HepG2 (cell line): ENCODE measurements at regions not wholly inside any gene's neighbourhood (a gene's known extent, or its start where the extent isn't known, plus 50 kb on each side); places are given as distances from the start of the nearest gene placed in this dataset.

Experiments used
- BCL6 ChIP-seq: IDR thresholded peaks from 2 replicates; pipeline ENCODE4 v1.6.1; 2016; ENCODE audit warnings: missing genetic modification reagents, missing compliant biosample characterization
- FOXO4 ChIP-seq: sonication (generic); formaldehyde crosslinking; conservative IDR thresholded peaks from 2 replicates; pipeline ENCODE4 v1.8.1; 2023; ENCODE audit warnings: missing genetic modification reagents
- HNRNPL ChIP-seq: fragments of 200-400 bp; formaldehyde crosslinking; IDR thresholded peaks from 2 replicates; pipeline ENCODE4 v1.6.1; 2017; ENCODE audit warnings: mild to moderate bottlenecking, low read depth, low read length
- SIN3A ChIP-seq: IDR thresholded peaks from 2 replicates; pipeline ENCODE4 v1.6.1; 2011; ENCODE audit warnings: low read depth, mild to moderate bottlenecking, control low read depth, low read length, borderline replicate concordance
- ZBTB10 ChIP-seq: sonication (generic); formaldehyde crosslinking; IDR thresholded peaks from 2 replicates; pipeline ENCODE4 v1.4.0; 2020; ENCODE audit warnings: missing genetic modification reagents, borderline replicate concordance
- TF ChIP-seq, protein P1 (sequence below): sonication (generic); formaldehyde crosslinking; IDR thresholded peaks from 2 replicates; pipeline ENCODE4 v1.5.0; 2020; ENCODE audit warnings: mild to moderate bottlenecking, missing genetic modification reagents, moderate library complexity
- TF ChIP-seq, protein P2 (sequence below): sonication (generic); formaldehyde crosslinking; IDR thresholded peaks from 2 replicates; pipeline ENCODE4 v1.9.0; 2021; ENCODE audit warnings: missing genetic modification reagents, borderline replicate concordance

GRCh38 chr7:94265456-94265855 is 129.2 kb upstream of the COL1A2 start:
- TF ChIP-seq, protein P1, sequence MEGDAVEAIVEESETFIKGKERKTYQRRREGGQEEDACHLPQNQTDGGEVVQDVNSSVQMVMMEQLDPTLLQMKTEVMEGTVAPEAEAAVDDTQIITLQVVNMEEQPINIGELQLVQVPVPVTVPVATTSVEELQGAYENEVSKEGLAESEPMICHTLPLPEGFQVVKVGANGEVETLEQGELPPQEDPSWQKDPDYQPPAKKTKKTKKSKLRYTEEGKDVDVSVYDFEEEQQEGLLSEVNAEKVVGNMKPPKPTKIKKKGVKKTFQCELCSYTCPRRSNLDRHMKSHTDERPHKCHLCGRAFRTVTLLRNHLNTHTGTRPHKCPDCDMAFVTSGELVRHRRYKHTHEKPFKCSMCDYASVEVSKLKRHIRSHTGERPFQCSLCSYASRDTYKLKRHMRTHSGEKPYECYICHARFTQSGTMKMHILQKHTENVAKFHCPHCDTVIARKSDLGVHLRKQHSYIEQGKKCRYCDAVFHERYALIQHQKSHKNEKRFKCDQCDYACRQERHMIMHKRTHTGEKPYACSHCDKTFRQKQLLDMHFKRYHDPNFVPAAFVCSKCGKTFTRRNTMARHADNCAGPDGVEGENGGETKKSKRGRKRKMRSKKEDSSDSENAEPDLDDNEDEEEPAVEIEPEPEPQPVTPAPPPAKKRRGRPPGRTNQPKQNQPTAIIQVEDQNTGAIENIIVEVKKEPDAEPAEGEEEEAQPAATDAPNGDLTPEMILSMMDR (CRISPR knock-in tag) = no peak
- no peak for TF ChIP-seq FOXO4
- TF ChIP-seq, protein P2, sequence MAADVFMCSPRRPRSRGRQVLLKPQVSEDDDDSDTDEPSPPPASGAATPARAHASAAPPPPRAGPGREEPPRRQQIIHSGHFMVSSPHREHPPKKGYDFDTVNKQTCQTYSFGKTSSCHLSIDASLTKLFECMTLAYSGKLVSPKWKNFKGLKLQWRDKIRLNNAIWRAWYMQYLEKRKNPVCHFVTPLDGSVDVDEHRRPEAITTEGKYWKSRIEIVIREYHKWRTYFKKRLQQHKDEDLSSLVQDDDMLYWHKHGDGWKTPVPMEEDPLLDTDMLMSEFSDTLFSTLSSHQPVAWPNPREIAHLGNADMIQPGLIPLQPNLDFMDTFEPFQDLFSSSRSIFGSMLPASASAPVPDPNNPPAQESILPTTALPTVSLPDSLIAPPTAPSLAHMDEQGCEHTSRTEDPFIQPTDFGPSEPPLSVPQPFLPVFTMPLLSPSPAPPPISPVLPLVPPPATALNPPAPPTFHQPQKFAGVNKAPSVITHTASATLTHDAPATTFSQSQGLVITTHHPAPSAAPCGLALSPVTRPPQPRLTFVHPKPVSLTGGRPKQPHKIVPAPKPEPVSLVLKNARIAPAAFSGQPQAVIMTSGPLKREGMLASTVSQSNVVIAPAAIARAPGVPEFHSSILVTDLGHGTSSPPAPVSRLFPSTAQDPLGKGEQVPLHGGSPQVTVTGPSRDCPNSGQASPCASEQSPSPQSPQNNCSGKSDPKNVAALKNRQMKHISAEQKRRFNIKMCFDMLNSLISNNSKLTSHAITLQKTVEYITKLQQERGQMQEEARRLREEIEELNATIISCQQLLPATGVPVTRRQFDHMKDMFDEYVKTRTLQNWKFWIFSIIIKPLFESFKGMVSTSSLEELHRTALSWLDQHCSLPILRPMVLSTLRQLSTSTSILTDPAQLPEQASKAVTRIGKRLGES (CRISPR knock-in tag) = no peak
- TF ChIP-seq SIN3A = no peak
- TF ChIP-seq BCL6 (CRISPR knock-in tag) = no peak
- no peak for TF ChIP-seq HNRNPL
- no peak for TF ChIP-seq ZBTB10 (CRISPR knock-in tag)
